NCI-H526 treated with DMSO at 0.1 percent for 48 hours (cell line): ENCODE measurements at regions not wholly inside any gene's neighbourhood (a gene's known extent, or its start where the extent isn't known, plus 50 kb on each side); places are given as distances from the start of the nearest gene placed in this dataset.

ENCODE experiments used
- DNase-seq: peaks from one replicate; lab custom pipeline; 2025; lab: John Stamatoyannopoulos, UW

DNA sequence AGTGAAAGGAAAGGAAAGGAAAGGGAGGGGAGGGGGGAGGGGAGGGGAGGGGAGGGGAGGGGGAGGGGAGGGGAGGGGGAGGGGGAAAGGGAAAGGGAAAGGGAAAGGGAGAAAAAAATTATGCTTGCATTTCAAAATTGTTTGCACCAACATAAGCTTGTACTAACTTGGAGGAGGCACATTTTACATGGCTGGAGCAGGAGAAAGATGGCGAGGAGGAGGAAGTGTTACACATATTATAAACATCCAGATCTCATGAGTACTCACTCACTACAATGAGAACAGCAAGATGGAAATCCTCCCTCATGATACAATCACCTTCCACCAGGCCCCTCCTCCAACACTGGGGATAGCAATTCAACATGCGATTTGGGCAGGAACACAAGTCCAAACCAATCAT lies 660.2 kb upstream of the CDH2 start:
- DNase-seq = no peak

DNA sequence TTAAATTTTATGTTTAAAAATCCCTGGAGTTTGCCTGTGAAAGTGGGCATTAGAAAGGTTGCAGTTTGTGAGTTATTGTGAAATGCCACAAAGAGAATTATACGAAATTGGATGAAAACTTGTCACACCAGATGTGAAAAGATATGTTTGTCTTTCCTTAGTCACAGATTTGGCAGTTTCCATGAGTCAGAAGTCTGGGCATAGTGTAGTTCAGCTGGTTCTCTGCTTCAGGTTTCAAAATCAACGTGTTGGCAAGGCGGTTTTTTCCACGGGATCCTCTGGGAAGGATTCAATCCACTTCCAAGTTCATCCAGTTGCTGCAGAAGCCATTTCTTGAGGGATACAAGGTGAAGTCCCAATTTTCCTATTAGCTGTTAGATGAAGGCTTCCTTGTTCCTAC lies 658.0 kb upstream of the CDH2 start:
- DNase-seq = no peak

DNA sequence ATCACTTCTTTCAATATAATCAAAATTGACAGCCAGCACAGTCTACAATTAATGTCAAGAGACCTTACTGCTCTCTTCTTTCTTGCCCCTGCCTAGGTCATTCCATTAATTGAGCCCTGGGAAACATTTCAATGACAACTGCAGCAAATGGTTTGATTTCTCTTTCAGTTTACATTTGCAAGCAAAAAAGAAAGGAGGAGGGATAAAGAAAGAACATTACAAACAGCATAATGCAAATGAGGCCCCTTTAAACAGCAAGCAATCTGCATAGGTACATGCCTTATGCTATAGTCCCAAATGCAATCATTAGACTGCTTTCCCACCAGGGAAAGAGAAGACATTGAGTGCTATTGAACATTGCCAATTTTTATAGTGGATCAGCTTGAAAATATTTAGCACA lies 655.0 kb upstream of the CDH2 start:
- DNase-seq = peak; percentile 43

DNA sequence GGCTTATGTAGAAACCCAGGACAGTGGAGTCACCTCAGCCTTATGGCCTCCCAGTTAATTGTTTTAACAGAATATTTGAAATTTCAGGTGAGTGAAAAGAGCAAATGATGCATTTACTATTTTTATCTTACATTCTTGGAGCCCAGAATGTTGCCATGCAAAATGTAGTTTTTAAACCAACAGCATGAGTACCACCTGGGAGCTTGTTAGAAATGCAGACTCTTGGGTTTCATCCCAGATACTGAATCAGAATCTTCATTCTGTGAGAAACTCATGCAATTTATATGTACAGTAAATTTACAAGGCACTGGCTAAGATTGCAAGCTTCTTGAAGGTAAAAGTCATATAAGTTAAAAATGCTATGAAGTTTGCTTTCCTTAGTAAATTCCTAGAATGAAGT lies 654.5 kb upstream of the CDH2 start:
- DNase-seq = no peak

DNA sequence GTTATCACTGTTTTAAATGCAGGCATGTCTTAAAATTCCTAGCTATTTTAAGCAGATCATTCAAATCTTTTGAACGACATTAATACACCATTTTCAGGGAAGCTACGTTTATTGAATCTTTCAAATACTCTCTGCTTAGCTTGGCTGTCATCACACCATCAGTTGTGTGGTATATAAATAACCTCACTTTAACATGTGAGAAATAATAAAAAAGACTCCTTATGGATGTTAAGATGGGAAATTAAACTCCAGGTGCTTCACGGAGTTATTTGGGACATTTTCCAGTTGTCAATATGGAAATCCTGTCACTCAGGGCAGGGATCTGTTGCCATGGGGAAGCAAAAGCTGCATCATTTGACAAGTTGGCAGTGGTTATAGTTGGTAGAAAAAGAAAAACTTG lies 649.2 kb upstream of the CDH2 start:
- no peak for DNase-seq

DNA sequence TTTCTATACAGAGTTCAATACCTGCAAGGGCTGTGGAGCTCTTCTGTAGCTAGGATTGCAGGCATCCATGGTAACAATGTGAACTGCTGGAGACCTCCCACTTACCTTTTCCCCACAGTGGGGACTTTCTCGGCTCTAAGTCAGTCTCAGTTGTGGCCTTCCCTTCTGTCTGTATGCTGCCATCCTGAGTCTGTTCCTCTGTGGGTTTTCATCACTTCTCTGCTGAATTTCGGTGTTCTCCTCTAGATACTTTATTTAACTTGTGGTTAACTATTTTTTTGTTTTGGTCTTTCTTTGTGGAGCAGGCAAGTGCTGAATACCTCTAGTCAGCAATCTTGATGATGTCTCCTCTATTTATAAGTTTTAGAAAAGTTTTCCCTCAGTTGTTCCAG lies 647.2 kb upstream of the CDH2 start:
- DNase-seq = no peak

DNA sequence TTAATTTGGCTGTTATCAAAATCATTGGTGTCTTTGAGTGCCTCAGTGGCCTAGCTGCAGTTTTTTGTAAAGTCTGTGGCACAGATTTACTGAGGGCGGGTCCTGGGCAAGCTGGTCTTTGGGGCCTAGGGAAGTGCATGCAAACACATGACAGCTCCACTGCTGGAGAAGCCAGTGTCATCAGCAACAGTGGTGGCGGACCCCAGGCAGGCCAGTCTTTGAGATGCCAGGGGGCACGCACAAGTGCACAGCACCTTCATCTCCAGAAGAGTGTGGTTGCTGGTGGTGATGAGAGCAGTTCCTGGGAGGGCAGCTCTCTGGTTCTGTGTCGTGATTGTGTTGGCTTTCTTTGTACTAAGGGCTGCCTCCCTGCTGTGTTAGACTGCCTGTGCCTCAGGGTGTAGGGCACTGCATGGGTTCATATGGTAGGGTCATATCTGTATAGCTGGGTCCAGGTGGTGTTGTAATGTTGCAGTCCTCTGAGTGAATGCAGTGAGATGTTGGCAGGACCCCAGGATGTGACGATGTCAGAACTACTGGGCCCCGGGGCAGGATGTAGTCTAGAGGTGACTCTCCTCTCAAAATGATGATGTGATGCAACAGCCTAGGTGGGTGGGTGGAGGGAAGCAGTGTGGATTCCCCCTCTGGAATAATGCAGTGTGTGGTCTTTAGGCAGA lies 646.7 kb upstream of the CDH2 start:
- no peak for DNase-seq

DNA sequence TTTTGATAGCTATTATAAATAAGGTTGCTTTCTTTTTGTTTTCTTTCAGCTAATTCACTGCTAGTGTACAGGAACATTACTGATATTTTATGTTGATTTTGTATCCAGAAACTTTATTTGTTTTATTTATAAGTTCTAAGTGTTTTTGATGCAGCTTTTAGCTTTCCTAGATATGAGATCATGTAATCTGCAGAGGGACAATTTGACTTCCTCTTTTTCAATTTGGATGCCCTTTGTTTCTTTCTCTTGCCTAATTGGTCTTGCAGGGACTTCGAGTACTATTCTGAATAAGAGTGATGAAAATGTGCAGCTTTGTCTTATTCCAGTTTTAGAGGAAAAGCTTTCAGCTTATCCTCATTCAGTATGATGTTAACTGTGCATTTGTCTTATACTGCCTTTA lies 643.4 kb upstream of the CDH2 start:
- no peak for DNase-seq

DNA sequence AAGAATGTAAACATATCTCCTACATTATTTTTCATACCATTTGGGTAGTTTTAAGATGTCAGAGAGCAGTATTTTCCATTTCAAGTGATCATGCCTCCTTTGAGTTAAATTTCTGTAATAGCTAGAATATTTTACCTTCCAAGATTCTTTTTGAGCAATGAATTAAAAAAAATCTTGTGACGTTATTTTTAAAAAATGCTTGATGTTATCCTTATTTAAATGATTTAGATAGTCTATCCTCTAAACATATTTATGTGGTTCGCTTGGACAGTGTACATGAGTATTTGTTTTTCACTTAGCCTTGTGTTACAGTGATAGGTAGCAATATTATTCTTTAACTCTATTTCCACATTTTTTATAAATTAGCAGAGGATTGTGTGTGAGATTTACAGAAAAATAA lies 639.2 kb upstream of the CDH2 start:
- no peak for DNase-seq

DNA sequence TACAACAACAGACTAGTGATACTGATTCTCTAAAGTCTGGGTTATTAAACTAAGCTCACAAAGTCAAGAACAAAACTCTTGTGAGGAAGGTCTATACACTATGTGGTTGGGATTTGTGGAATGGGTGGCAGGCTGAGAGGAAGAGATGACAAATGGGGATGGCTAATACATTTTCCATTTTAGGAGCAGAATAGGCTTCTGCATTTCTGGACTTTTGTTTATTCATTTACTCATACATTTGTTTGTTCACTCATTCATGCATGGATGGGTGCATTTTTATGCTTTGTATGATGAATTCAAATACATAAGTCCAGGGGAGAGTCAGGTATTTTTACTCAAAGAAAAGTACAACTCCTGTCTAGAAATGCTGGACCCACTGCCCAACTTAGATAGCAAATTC lies 637.4 kb upstream of the CDH2 start:
- no peak for DNase-seq

DNA sequence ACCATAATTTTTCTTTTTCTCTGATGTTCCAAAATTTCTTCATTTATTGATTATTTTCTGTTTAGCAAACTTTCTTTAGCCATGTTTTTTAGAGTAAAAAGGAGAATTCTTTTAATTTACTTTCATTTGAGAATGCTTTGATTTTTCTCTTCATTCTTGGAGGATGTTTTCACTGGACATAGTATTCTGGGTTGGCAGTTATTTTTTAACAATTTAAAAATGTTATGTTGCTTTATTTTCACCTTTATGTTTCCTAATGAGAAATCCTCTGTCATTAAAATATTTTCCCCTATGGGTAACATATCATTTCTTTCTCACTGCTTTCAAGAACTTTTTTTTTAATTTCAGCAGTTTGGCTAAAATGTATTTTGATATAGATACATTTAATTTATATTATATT lies 631.4 kb upstream of the CDH2 start:
- DNase-seq = no peak

DNA sequence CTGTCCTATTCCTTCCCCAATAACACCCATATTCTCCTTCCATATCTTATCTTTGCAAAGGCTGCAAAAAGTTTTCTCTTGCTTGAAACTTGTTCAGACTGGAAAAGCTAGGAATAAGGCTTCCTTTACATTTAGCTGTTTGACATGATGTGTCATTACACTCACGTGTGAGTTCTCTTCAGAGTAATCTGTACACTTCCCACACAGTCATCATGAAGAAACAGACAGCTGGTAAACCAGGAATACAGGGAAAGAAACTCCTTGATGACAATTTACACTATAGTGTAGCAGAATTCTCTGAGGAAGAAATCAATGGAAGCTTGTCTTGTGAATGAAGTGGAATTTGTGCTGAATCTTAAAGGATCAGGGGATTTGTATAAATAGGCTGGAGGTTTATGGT lies 628.6 kb upstream of the CDH2 start:
- DNase-seq = no peak

DNA sequence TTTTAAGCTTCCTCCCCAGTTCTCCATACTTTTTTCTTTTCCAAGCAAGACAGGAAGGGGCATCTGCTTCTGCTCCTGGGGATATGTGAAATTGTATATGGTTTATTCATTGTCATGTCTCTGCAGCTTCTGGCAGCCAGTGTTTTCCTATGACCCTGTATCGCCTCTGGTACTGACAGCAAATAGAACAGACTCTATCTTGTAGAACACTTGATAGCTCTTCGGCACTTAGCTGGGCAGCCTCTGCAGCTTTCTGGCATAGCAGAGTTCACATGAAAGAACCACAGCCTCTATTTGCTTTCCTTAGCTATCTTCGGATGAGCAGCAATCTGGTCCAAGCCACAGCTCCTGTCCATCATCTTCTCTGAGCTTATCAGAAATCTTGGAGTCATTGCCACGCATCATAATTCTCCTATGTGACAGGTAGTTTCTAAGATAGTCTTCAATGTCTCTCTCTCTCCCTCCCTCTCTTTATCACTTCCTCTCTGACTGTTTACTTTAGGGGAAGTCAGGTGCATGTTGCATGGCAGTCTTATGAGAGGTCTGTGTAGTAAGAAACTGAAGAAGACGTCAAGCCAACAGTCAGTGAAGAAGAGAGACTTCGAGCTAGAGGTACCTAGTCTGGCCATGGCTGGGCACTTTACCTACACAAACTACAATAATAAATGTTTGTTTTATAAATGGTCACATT lies 627.7 kb upstream of the CDH2 start:
- DNase-seq = no peak

DNA sequence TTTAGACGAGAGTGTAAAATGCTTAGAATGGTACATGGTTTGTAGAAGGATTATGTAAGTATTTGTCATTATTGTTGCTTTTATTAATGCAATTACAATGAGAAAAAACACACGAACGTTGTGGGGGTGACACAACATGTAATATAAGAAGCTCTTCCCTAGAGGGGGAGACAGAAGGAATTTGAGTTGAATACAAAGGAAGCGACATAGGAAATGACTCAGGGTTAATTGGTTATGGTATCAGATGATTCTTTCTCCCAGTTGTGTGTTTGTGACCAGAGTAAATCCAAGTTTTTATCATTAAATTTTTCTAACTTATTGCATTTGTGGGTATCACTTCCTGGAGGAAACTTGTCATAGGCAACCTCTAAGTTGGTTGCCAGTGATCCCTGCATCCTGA lies 625.6 kb upstream of the CDH2 start:
- no peak for DNase-seq

DNA sequence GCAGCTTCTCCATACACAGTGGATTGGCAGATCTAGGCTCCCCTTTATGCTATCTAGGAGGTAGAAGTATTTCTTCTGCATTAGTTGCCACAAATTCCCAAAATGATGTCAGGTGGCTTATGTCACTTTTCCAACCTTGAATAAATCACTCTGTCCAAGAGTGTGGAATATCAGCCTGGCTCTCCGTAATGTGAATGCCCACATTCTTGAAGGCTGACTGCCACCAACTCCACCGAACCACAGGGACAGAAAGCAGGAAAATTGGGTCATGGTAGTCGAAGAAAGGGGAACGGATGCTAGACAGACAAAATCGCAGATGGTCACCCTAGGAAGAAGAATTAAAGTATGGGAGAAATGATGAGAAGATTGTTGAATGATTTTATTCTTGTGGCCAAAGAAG lies 624.9 kb upstream of the CDH2 start:
- no peak for DNase-seq

DNA sequence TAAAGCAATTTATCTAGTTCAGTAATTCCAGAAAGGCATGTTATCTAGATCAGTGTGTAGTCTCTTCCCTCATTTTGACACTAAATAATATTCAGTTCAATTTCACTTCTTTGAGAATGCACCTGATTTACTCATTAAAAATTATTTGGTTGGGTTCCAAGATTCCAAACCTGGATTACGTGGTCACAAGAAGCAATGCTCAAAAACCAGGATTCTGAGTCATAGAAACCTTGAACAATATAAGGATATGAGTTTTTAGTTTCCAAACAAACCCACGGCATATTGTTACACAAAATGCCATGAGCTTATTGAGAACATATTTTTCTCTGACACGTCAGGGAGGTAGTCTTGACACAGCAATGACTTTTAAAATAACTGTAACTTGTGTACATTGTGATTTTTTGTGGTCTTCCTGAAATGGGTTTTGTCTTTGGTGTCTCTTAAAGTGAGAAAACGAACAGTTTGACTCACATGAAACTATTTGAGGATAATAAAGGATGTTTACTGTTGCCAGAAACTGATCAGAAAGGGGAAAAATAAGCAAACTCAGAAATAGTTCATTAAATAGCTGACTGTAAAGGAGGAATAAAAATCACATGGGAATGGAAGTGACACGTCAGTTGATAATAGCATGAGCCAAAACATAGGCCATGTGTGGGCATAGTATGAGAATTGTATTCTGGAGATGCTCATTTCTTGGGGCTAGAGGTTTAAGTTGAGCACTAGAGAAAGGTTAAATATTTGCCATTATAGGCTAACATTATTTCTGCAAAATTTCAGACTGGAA lies 617.7 kb upstream of the CDH2 start:
- DNase-seq = no peak

DNA sequence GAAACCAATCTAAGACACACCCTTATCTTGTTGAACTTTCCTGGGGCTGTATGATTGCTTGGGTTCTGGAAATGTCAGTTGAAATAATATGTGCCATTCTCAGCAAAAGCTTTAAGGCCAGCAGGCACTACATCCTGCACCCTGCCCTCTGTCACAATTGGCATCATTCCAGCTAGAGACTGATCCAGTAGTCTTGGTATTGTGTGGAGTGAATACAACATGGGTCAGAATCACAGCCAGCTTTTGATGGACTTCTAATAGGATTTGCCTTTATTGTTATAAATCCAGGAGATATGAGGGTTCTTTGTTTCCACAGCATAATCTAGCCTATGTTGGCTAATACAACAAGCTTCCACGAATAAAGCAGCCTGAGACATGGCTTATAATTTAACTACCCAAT lies 617.0 kb upstream of the CDH2 start:
- no peak for DNase-seq

DNA sequence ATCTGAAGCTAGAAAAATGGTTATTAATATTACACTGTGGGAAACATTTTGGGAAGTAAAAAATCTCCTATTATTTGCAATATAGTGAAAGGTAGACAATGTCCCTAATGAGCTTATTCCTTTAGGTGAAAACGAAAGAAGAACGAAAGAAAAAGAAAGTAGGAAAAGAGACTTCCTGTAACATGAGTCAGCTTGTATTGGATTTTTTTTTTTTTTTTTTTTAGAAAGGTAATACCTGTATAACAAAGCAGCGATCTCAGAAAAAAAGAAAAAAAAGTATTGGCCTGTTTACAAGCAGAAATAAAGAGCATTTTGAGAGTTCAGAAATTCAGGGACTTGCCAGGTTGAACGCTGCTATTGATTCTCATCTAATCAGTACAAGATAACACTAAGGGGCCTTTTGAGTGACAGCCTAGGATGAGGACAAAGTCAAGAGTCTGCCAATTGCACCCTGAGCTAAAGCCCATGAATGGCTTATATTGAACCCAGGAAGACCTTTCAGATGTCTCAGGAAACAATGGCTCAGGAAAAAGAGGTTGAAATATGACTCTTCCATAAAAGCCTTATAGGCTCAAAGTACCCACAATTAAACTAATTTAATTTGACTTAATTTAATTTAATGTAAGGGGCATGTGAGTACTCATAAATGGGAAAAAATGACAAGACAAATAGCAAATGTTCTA lies 615.6 kb upstream of the CDH2 start:
- DNase-seq = no peak

DNA sequence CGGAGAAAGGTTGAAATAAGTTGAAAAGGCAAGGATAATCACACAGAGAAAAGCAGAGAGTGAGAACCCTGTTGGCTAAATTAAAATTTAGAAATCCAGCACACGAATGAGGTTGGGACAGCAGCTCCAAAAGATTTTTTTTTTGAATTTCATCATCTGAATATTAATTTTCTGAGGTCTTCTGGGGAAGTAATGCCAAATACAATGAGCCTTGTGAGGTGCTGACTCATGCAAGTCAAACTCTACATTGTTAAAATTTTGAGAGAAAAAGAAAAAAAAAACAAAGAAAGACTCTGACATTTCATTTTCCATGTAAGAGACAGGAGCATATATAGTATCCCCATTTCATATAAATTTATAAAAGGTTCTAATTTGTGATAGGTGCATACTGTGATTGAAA lies 614.2 kb upstream of the CDH2 start:
- DNase-seq = no peak

DNA sequence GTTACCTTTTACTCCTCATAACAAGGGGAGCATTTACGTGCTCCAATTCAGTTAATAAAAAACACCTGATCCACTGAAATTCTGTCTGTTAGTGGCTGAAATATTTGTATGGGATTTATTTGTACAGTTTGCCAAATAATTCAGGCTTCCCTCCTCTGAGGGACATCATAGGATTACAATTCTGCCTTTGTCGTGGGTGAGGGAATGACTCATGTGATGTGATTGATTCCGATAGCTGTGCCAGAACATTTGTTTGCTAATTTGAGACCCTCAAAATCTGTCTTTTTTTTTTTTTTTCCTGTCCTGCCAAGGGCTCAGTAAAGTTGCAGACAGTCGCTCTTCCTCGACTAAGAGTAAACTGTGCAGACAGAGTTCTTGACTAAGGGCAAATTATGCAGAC lies 612.6 kb upstream of the CDH2 start:
- DNase-seq = no peak

DNA sequence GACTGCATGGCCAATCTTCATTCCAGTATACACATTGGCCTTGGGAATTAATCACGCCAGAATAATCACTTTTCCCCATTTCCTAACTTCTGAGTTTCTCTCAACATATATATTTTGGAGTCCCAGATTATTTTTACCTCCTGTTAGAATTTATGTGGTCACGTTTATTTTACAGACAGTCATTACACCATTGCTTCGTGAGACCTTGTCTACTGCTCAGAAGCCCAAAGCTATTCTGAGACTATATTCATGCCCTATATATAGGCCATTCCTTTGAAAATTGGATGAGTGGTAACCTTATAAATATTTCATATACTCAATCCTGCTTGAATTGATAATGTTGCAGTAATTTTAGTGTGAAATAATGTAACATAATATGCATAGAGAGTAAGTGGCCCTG lies 610.0 kb upstream of the CDH2 start:
- no peak for DNase-seq

DNA sequence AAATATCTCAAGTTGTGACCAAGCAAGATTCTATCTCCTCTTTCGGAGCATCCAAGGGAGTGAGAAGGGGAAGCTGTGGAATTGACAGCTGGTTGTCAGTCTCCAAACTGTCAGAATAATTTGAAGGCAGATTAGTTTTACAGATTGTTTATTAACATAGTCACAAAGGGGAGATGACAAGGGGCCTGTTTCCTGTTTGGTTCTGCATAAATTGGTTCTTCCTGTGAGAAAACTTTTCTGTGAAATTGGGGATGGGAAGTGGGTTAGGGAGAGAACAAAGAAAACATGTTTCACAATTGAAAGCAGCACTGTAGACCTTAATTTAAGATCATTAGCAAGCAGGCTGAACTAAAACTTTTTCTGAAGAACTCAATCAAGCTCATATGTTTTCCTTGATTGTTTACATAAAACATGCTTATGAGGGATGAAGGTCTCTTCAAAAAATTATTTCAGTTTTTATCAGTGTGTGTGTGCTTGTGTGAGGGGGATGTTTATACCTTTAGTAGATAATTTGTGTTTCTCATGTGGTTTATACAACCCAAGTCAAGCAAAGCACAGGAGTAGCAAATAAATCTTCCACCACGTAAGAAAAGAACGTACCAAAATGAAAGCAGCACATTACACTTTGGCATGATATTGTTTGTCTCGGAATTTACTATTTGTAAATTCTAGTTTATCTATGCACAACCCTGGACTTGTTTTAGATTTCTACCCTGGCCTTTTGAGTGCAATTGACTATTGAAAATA lies 604.9 kb upstream of the CDH2 start:
- DNase-seq = no peak
